K562 (cell line): ENCODE measurements at regions not wholly inside any gene's neighbourhood (a gene's known extent, or its start where the extent isn't known, plus 50 kb on each side); places are given as distances from the start of the nearest gene placed in this dataset.

Experiments used
- LEF1 ChIP-seq: fragments of 450-650 bp; IDR thresholded peaks from 2 replicates; pipeline ENCODE4 v1.6.1; 2016; ENCODE audit warnings: mild to moderate bottlenecking
- POLR2A ChIP-seq: fragments of 450-650 bp; conservative IDR thresholded peaks from 2 replicates; pipeline ENCODE4 v1.6.1; 2016
- SRF ChIP-seq, 2 experiments: fragments of 250-450, 450-650 bp in 1 of 2; sonication (Bioruptor Pico) in 1 of 2; sonication (generic) in 1 of 2; formaldehyde crosslinking; IDR thresholded peaks; 2 replicates each; pipeline versions ENCODE4 v1.5.0 to v1.5.1; 2020 to 2022; ENCODE audit warnings: mild to moderate bottlenecking in 1 of 2, missing genetic modification reagents in 1 of 2
- TF ChIP-seq, protein P1 (sequence below), 3 experiments: IDR thresholded peaks in 2 of 3; conservative IDR thresholded peaks in 1 of 3; 2 replicates each; pipeline ENCODE4 v1.5.1; 2011 to 2012; ENCODE audit warnings: low read length in 3 of 3, mild to moderate bottlenecking in 3 of 3, control low read depth in 2 of 3, improper control_type of control experiment in 1 of 3, inconsistent platforms in 1 of 3, low read depth in 1 of 3, mixed read lengths in 1 of 3, moderate library complexity in 1 of 3; ENCODE audit not compliant: insufficient read depth in 2 of 3

DNA sequence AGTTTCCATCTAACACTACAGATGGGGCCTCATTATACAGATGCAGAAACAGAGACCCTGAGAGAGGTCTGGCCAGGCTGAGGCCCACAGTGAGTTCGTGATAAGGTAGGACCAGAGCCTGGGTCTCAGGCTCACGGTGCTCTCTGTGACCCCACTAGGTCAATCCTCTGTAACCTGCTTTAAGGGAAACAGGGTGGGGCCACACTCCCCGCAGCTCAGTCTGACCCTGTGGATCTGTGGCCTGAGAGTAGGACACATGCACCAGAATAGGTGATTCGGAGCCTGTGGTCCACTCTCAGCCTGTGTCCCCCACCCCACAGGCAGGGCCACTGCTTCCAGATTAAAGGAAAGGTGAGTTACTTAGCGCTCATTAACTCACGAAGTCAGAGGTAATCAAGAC is 137.8 kb upstream of the FAM20C start:
- TF ChIP-seq, protein P1, sequence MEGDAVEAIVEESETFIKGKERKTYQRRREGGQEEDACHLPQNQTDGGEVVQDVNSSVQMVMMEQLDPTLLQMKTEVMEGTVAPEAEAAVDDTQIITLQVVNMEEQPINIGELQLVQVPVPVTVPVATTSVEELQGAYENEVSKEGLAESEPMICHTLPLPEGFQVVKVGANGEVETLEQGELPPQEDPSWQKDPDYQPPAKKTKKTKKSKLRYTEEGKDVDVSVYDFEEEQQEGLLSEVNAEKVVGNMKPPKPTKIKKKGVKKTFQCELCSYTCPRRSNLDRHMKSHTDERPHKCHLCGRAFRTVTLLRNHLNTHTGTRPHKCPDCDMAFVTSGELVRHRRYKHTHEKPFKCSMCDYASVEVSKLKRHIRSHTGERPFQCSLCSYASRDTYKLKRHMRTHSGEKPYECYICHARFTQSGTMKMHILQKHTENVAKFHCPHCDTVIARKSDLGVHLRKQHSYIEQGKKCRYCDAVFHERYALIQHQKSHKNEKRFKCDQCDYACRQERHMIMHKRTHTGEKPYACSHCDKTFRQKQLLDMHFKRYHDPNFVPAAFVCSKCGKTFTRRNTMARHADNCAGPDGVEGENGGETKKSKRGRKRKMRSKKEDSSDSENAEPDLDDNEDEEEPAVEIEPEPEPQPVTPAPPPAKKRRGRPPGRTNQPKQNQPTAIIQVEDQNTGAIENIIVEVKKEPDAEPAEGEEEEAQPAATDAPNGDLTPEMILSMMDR (IDR thresholded peaks at IDR 0.05 in 2 of 3, conservative IDR thresholded peaks at IDR 0.05 in 1 of 3; ENCODE audit: insufficient read depth in 2 of 3, low read depth in 1 of 3, low read length in 3 of 3): no peak
- TF ChIP-seq LEF1 (no peak), POLR2A (no peak), SRF (CRISPR knock-in tag; IDR thresholded peaks at IDR 0.05) (no peak)
